ENCODE measurements at regions not wholly inside any gene's neighbourhood (a gene's known extent, or its start where the extent isn't known, plus 50 kb on each side); places are given as distances from the start of the nearest gene placed in this dataset.

DNA sequence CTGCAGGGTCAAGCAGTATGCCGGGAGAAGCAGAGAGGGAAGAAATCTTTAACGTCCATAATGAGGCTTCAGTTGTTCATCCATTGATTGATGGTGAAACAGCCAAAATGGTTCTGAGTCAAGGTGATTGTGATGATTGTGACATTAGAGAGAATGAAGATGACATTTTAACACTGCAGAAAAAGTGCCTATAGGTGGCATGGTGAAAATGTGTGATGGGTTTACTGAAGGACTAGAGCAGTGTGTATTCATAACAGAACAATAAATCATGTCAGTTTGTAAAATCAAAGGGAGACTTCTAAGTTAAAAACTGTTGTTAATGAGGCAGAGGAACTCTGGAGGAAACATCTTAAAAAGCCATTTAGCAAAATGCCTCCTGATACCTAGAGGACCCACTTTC is 57.7 kb upstream of the CAND1 start (continued):
- TF ChIP-seq, protein P1, sequence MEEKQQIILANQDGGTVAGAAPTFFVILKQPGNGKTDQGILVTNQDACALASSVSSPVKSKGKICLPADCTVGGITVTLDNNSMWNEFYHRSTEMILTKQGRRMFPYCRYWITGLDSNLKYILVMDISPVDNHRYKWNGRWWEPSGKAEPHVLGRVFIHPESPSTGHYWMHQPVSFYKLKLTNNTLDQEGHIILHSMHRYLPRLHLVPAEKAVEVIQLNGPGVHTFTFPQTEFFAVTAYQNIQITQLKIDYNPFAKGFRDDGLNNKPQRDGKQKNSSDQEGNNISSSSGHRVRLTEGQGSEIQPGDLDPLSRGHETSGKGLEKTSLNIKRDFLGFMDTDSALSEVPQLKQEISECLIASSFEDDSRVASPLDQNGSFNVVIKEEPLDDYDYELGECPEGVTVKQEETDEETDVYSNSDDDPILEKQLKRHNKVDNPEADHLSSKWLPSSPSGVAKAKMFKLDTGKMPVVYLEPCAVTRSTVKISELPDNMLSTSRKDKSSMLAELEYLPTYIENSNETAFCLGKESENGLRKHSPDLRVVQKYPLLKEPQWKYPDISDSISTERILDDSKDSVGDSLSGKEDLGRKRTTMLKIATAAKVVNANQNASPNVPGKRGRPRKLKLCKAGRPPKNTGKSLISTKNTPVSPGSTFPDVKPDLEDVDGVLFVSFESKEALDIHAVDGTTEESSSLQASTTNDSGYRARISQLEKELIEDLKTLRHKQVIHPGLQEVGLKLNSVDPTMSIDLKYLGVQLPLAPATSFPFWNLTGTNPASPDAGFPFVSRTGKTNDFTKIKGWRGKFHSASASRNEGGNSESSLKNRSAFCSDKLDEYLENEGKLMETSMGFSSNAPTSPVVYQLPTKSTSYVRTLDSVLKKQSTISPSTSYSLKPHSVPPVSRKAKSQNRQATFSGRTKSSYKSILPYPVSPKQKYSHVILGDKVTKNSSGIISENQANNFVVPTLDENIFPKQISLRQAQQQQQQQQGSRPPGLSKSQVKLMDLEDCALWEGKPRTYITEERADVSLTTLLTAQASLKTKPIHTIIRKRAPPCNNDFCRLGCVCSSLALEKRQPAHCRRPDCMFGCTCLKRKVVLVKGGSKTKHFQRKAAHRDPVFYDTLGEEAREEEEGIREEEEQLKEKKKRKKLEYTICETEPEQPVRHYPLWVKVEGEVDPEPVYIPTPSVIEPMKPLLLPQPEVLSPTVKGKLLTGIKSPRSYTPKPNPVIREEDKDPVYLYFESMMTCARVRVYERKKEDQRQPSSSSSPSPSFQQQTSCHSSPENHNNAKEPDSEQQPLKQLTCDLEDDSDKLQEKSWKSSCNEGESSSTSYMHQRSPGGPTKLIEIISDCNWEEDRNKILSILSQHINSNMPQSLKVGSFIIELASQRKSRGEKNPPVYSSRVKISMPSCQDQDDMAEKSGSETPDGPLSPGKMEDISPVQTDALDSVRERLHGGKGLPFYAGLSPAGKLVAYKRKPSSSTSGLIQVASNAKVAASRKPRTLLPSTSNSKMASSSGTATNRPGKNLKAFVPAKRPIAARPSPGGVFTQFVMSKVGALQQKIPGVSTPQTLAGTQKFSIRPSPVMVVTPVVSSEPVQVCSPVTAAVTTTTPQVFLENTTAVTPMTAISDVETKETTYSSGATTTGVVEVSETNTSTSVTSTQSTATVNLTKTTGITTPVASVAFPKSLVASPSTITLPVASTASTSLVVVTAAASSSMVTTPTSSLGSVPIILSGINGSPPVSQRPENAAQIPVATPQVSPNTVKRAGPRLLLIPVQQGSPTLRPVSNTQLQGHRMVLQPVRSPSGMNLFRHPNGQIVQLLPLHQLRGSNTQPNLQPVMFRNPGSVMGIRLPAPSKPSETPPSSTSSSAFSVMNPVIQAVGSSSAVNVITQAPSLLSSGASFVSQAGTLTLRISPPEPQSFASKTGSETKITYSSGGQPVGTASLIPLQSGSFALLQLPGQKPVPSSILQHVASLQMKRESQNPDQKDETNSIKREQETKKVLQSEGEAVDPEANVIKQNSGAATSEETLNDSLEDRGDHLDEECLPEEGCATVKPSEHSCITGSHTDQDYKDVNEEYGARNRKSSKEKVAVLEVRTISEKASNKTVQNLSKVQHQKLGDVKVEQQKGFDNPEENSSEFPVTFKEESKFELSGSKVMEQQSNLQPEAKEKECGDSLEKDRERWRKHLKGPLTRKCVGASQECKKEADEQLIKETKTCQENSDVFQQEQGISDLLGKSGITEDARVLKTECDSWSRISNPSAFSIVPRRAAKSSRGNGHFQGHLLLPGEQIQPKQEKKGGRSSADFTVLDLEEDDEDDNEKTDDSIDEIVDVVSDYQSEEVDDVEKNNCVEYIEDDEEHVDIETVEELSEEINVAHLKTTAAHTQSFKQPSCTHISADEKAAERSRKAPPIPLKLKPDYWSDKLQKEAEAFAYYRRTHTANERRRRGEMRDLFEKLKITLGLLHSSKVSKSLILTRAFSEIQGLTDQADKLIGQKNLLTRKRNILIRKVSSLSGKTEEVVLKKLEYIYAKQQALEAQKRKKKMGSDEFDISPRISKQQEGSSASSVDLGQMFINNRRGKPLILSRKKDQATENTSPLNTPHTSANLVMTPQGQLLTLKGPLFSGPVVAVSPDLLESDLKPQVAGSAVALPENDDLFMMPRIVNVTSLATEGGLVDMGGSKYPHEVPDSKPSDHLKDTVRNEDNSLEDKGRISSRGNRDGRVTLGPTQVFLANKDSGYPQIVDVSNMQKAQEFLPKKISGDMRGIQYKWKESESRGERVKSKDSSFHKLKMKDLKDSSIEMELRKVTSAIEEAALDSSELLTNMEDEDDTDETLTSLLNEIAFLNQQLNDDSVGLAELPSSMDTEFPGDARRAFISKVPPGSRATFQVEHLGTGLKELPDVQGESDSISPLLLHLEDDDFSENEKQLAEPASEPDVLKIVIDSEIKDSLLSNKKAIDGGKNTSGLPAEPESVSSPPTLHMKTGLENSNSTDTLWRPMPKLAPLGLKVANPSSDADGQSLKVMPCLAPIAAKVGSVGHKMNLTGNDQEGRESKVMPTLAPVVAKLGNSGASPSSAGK (IDR thresholded peaks at IDR 0.05): no peak
- TF ChIP-seq KLF6 (CRISPR knock-in tag; IDR thresholded peaks at IDR 0.05; ENCODE audit: borderline replicate concordance) (no peak), ZNF165 (CRISPR knock-in tag; IDR thresholded peaks at IDR 0.05; ENCODE audit: borderline replicate concordance) (no peak), TRIM24 (IDR thresholded peaks at IDR 0.05) (no peak)

Data from K562 (cell line).